ENCODE measurements at regions not wholly inside any gene's neighbourhood (a gene's known extent, or its start where the extent isn't known, plus 50 kb on each side); places are given as distances from the start of the nearest gene placed in this dataset.

DNA sequence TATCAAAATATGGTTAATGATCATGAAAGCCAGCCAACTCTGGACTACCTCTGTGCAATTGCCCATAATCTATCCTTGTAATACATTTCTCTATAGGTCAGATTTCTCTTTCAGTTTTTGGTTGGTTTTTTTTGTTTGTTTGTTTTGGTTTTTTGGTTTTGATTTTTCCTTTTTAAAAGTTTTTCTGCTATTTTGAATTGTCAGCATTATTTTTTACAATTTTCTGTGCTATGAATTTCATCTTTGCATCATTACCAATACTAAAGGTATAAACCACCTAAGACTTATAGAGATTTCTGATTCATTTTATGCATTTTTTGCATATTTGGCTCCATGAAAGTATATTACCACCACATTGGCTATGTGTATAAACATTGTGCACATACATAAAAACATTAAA, 799.6 kb downstream of the ADGRL2 start:
- H3K27ac ChIP-seq: no peak overlapping the region
- DNase-seq (ENCODE audit: low read depth in 1 of 2, low spot score in 1 of 2): no peak
- no peaks in the 10 kb centered on the region for H3K9me3 ChIP-seq (ENCODE audit: low read depth)
- H3K36me3 ChIP-seq: no peaks in the 10 kb centered on the region
- H3K4me1 ChIP-seq (ENCODE audit: low read depth): no peaks in the 10 kb centered on the region
- peaks cover 3% of the 10 kb centered on the region for H3K27me3 ChIP-seq
- TF ChIP-seq, protein P1, sequence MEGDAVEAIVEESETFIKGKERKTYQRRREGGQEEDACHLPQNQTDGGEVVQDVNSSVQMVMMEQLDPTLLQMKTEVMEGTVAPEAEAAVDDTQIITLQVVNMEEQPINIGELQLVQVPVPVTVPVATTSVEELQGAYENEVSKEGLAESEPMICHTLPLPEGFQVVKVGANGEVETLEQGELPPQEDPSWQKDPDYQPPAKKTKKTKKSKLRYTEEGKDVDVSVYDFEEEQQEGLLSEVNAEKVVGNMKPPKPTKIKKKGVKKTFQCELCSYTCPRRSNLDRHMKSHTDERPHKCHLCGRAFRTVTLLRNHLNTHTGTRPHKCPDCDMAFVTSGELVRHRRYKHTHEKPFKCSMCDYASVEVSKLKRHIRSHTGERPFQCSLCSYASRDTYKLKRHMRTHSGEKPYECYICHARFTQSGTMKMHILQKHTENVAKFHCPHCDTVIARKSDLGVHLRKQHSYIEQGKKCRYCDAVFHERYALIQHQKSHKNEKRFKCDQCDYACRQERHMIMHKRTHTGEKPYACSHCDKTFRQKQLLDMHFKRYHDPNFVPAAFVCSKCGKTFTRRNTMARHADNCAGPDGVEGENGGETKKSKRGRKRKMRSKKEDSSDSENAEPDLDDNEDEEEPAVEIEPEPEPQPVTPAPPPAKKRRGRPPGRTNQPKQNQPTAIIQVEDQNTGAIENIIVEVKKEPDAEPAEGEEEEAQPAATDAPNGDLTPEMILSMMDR (IDR thresholded peaks at IDR 0.05; ENCODE audit: low read depth, low read length): no peak
- no peak overlapping the region for H3K4me3 ChIP-seq

DNA sequence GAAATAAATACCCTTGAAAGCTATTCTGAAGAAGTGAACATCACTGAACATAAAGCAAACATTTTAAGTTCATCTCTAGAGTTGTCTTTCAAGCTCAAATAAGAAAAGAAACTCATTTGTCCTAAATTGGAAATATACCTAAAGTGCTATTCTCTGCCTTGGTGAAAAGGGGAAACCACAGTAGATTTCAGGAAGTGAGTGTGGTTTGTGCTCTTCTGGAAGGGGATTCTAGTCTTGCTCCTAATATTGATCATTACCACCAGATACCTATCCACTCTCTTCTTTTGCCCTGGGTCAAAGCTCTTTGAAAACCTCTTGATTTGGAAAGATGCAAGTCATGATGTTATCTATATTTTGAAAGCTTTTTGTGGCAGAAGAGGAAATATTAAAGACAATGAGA, 798.1 kb downstream of the ADGRL2 start:
- no peaks in the 10 kb centered on the region for H3K9me3 ChIP-seq (ENCODE audit: low read depth)
- no peak overlapping the region for H3K27ac ChIP-seq
- TF ChIP-seq, protein P1 (IDR thresholded peaks at IDR 0.05; ENCODE audit: low read depth, low read length): no peak
- no peaks in the 10 kb centered on the region for H3K36me3 ChIP-seq
- no peaks in the 10 kb centered on the region for H3K27me3 ChIP-seq
- no peak overlapping the region for H3K4me3 ChIP-seq
- no peaks in the 10 kb centered on the region for H3K4me1 ChIP-seq (ENCODE audit: low read depth)
- no peak for DNase-seq (ENCODE audit: low read depth in 1 of 2, low spot score in 1 of 2)

DNA sequence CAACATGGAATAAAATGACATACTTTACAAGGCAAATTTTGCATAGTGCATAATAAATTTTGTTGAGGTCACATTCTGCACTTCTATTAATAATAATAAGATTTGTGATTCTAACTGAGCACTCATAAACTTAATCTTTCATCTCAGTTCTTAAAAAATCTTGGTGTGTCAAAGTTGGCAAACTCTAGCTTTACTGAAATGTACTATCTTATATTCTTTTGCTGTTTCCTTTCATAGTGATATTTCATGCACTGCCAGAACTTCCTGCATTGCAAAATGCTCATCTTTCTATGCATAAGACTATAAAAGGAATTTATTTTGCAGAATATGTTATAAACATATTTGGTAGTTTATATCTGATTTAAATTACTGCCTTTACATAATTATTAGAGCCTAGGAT, 797.6 kb downstream of the ADGRL2 start:
- H3K4me3 ChIP-seq: no peak overlapping the region
- TF ChIP-seq, protein P1 (IDR thresholded peaks at IDR 0.05; ENCODE audit: low read depth, low read length): no peak
- H3K9me3 ChIP-seq (ENCODE audit: low read depth): no peaks in the 10 kb centered on the region
- no peak overlapping the region for H3K27ac ChIP-seq
- H3K27me3 ChIP-seq: no peaks in the 10 kb centered on the region
- no peaks in the 10 kb centered on the region for H3K36me3 ChIP-seq
- DNase-seq (ENCODE audit: low read depth in 1 of 2, low spot score in 1 of 2): peak in 1 of 2 donors; percentile 0
- no peaks in the 10 kb centered on the region for H3K4me1 ChIP-seq (ENCODE audit: low read depth)

GRCh38 chr1:82597649-82598048, 796.9 kb downstream of the ADGRL2 start:
- DNase-seq (ENCODE audit: low read depth in 1 of 2, low spot score in 1 of 2): peak in 1 of 2 donors; percentile 17
- no peaks in the 10 kb centered on the region for H3K27me3 ChIP-seq
- H3K27ac ChIP-seq: no peak overlapping the region

DNA sequence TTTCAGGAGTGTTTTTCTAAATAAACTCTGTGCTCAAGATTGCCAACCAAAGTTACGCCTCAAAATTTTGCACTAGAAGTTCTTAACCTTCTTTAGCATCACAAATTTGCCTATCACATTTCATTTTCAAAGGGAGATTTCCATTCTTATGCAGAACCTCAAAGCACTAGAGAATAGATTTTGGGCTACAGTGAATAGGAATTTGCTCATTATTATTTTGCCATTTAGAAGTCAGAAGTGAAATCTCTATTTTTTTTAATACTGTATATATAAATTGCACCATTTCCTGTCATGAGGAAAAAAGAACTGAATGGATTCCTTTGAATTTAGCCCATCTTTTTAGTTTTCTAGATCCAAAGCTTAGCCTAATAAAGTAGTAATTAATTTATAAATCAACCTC, 796.4 kb downstream of the ADGRL2 start:
- Histone ChIP-seq H3K36me3 (no peaks in the 10 kb centered on the region), H3K9me3 (ENCODE audit: low read depth) (no peaks in the 10 kb centered on the region), H3K4me3 (no peak overlapping the region), H3K27ac (no peak overlapping the region), H3K27me3 (no peaks in the 10 kb centered on the region), H3K4me1 (ENCODE audit: low read depth) (no peaks in the 10 kb centered on the region)
- no peak for DNase-seq (ENCODE audit: low read depth in 1 of 2, low spot score in 1 of 2)
- TF ChIP-seq, protein P1 (IDR thresholded peaks at IDR 0.05; ENCODE audit: low read depth, low read length): no peak

More at GRCh38 chr1:82597649-82598048, 796.9 kb downstream of the ADGRL2 start:
- Histone ChIP-seq H3K4me3 (no peak overlapping the region), H3K9me3 (ENCODE audit: low read depth) (no peaks in the 10 kb centered on the region), H3K36me3 (no peaks in the 10 kb centered on the region), H3K4me1 (ENCODE audit: low read depth) (no peaks in the 10 kb centered on the region)
- TF ChIP-seq, protein P1 (IDR thresholded peaks at IDR 0.05; ENCODE audit: low read depth, low read length): no peak

DNA sequence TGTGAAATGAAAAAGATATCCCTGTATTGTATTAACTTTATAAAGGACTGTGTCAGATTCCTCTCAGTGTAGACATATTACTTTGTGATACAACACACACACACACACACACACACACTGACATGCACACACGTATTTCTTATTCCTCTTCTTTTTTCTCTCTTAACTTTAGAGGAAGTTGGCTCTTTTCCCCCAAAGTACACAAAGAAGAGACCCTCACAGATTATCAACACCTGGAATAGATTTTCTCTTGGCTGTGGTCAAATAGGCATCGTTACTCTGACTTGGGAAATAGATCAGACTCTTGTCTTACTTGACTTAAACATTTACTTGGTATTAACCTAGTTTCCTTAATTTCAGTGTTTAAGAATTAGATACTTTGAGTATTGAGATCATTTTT, 792.8 kb downstream of the ADGRL2 start:
- Histone ChIP-seq H3K4me1 (ENCODE audit: low read depth) (no peaks in the 10 kb centered on the region), H3K27ac (no peak overlapping the region), H3K4me3 (no peak overlapping the region), H3K27me3 (no peaks in the 10 kb centered on the region), H3K36me3 (no peaks in the 10 kb centered on the region), H3K9me3 (ENCODE audit: low read depth) (no peaks in the 10 kb centered on the region)
- DNase-seq (ENCODE audit: low read depth in 1 of 2, low spot score in 1 of 2): no peak
- TF ChIP-seq, protein P1 (IDR thresholded peaks at IDR 0.05; ENCODE audit: low read depth, low read length): no peak
